ENCODE measurements at regions not wholly inside any gene's neighbourhood (a gene's known extent, or its start where the extent isn't known, plus 50 kb on each side); places are given as distances from the start of the nearest gene placed in this dataset.
"Not testable (repeated sequence)": the region's sequence is repeated elsewhere in the genome, so short reads cannot be mapped to it uniquely, and the experiment has no call there.

DNA sequence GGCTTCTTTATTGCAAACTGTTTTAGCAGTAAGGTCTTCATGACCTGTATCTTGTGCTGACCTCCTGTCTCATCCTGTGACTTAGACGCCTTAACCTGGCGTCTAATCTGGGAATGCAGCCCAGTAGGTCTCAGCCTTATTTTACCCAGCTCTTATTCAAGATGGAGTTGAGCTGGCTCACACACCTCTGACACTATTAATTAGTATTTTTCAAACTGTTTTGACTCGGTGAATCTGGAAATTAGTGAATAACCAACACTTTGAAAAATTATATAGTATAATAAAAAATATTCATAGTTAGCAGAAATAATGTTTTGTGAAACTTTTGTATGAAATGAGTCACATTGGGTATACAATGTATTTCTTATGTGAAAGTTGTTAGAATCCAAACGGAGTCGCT lies 189.4 kb downstream of the PDGFRA start:
- Histone ChIP-seq H3K4me3 (no peak overlapping the region), H3K4me1 (replicated peaks in 1 of 2) (no peaks in the 10 kb centered on the region), H3K27ac (no peak overlapping the region)
- ATAC-seq (replicated peaks in 6 of 8): no peak
- WGBS, 10 experiments: 67 to 95% (median 81%) methylated on average over 2 to 5 of the region's 5 CpGs; no CpG with 5 or more reads in 2 of the 10 experiments
- in situ Hi-C loops (cut with MboI; ENCODE audit: low pct_unique_long_range_greater_than_20kb in 2 of 9, low sequenced_read_pairs in 9 of 9, unreplicated experiment in 9 of 9): no loop called here

DNA sequence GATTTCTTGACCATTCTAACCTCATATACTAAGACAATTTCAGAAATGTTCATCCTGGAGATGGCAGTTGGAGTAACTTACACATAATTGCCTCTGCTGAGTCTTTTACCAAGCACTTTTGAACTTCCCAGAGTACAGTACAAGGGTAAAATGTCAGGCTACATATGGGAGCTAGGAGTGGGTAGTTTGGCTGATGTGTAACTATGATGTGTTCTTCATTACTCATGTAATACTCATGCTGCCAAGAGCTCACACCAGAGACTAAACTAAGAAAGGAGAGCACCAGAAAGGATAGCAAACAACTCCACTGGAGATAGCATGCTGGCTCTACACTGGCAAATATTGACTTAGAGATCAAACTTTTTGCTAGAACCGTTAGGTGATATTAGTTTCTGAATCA lies 194.0 kb downstream of the PDGFRA start:
- H3K27ac ChIP-seq: no peak overlapping the region
- in situ Hi-C loops (cut with MboI; ENCODE audit: low pct_unique_long_range_greater_than_20kb in 2 of 9, low sequenced_read_pairs in 9 of 9, unreplicated experiment in 9 of 9): no loop called here
- H3K4me3 ChIP-seq: no peak overlapping the region
- no peak for ATAC-seq (replicated peaks in 6 of 8)
- 33 to 86% (median 78%) methylated on average over 1 of the region's 1 CpG; no CpG with 5 or more reads in 7 of the 10 experiments for WGBS, 10 experiments
- H3K4me1 ChIP-seq (replicated peaks in 1 of 2): no peaks in the 10 kb centered on the region

DNA sequence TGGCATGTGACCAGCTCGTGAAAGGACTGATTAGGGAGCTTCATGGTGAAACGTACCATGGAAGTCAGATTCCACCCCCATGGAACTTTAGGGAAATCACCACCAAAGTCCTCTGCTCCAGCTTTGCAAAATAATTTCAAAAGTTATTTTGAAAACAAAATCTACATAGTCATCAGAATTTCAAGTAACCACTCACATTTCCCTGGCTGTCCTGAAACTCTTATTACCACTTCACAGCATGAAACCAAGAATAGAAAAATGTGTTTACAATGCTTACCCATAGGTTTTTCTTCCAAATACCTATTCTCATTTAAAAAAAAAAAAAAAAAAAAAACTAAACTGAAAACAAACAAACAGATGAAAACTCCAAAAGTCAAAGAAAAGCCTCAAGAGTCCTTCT lies 198.7 kb downstream of the PDGFRA start:
- ATAC-seq (replicated peaks in 6 of 8): no peak
- WGBS, 10 experiments: 86 to 90% (median 88%) methylated on average over 1 to 2 of the region's 2 CpGs; no CpG with 5 or more reads in 6 of the 10 experiments
- in situ Hi-C loops (cut with MboI; ENCODE audit: low pct_unique_long_range_greater_than_20kb in 2 of 9, low sequenced_read_pairs in 9 of 9, unreplicated experiment in 9 of 9): no loop called here

GRCh38 chr4:54428940-54429339 lies 199.8 kb downstream of the PDGFRA start:
- no peak for ATAC-seq (replicated peaks in 6 of 8)
- no peaks in the 10 kb centered on the region for H3K4me1 ChIP-seq (replicated peaks in 1 of 2)
- H3K4me3 ChIP-seq: no peak overlapping the region
- 58 to 100% (median 73%) methylated on average over 2 of the region's 2 CpGs; no CpG with 5 or more reads in 1 of the 10 experiments for WGBS, 10 experiments
- in situ Hi-C loops (cut with MboI; ENCODE audit: low pct_unique_long_range_greater_than_20kb in 2 of 9, low sequenced_read_pairs in 9 of 9, unreplicated experiment in 9 of 9): no loop called here
- no peak overlapping the region for H3K27ac ChIP-seq

More for the DNA sequence above, 198.7 kb downstream of the PDGFRA start:
- Histone ChIP-seq H3K27ac (no peak overlapping the region), H3K4me3 (no peak overlapping the region), H3K4me1 (replicated peaks in 1 of 2) (no peaks in the 10 kb centered on the region)

GRCh38 chr4:54433686-54434085 lies 204.6 kb downstream of the PDGFRA start:
- 31 to 61% (median 47%) methylated on average over 2 to 3 of the region's 3 CpGs; no CpG with 5 or more reads in 2 of the 10 experiments for WGBS, 10 experiments
- Histone ChIP-seq H3K4me3 (no peak overlapping the region), H3K27ac (no peak overlapping the region), H3K4me1 (replicated peaks in 1 of 2) (no peaks in the 10 kb centered on the region)
- peak in 2 of 8 experiments; percentile 39 to 55 for ATAC-seq (replicated peaks in 6 of 8)
- in situ Hi-C loops (cut with MboI; ENCODE audit: low pct_unique_long_range_greater_than_20kb in 2 of 9, low sequenced_read_pairs in 9 of 9, unreplicated experiment in 9 of 9): loop anchor here in 1 of 9 experiments (10.0 kb wide), 2 partner anchors 49 to 109 kb away; no protein-coding TSS in a partner anchor

DNA sequence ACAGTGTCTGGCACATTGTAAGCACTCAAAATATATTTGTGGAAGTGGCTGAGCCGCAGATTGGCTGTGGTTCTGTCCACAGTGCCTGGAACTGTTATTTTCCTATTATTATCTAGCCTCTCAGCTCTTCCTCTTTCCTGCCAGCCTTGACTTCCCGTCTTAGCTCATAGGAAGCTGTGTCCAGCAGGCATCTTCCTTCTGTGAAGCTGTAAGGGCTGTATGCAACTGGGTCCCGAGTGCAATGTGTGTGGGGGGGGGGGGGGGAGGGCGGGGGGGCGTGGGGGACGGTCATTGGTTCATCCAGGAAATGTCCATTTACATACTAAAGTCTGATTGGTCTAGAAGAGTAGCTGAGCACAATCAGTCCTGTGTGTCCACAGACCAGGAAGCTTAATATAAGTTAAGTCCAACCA lies 210.7 kb downstream of the PDGFRA start:
- 80 to 100% (median 100%) methylated on average over 1 to 4 of the region's 6 CpGs; no CpG with 5 or more reads in 5 of the 10 experiments for WGBS, 10 experiments
- Histone ChIP-seq H3K4me1 (replicated peaks in 1 of 2) (no peaks in the 10 kb centered on the region), H3K27ac (no peak overlapping the region), H3K4me3 (no peak overlapping the region)
- ATAC-seq (replicated peaks in 6 of 8): peak in 3 of 8 experiments; percentile 69 to 84 (median 71)
- in situ Hi-C loops (cut with MboI; ENCODE audit: low pct_unique_long_range_greater_than_20kb in 2 of 9, low sequenced_read_pairs in 9 of 9, unreplicated experiment in 9 of 9): loop anchor here in 1 of 9 experiments (10.0 kb wide), 2 partner anchors 55 to 115 kb away; no protein-coding TSS in a partner anchor

- no peak for ATAC-seq (replicated peaks in 6 of 8)
- no peak overlapping the region for H3K27ac ChIP-seq
- WGBS, 10 experiments: 4 to 63% (median 36%) methylated on average over 3 to 7 of the region's 7 CpGs
These were observed 211.5 kb downstream of the PDGFRA start for GRCh38 chr4:54440394-54441136.

GRCh38 chr4:54445866-54446265 lies 211.9 kb upstream of the KIT start:
- no peak for ATAC-seq (replicated peaks in 6 of 8)
- in situ Hi-C loops (cut with MboI; ENCODE audit: low pct_unique_long_range_greater_than_20kb in 2 of 9, low sequenced_read_pairs in 9 of 9, unreplicated experiment in 9 of 9): no loop called here

More at GRCh38 chr4:54440394-54441136, 211.5 kb downstream of the PDGFRA start:
- no peak overlapping the region for H3K4me3 ChIP-seq
- H3K4me1 ChIP-seq (replicated peaks in 1 of 2): no peaks in the 10 kb centered on the region
- in situ Hi-C loops (cut with MboI; ENCODE audit: low pct_unique_long_range_greater_than_20kb in 2 of 9, low sequenced_read_pairs in 9 of 9, unreplicated experiment in 9 of 9): no loop called here

GRCh38 chr4:54446581-54446980 lies 211.2 kb upstream of the KIT start:
- no peak overlapping the region for H3K27ac ChIP-seq
- no peaks in the 10 kb centered on the region for H3K4me1 ChIP-seq (replicated peaks in 1 of 2)
- H3K4me3 ChIP-seq: no peak overlapping the region
- 0 to 100% (median 67%) methylated on average over 1 of the region's 1 CpG; no CpG with 5 or more reads in 3 of the 10 experiments for WGBS, 10 experiments
- ATAC-seq (replicated peaks in 6 of 8): peak in 1 of 8 experiments; percentile 29
- in situ Hi-C loops (cut with MboI; ENCODE audit: low pct_unique_long_range_greater_than_20kb in 2 of 9, low sequenced_read_pairs in 9 of 9, unreplicated experiment in 9 of 9): no loop called here

More at GRCh38 chr4:54445866-54446265, 211.9 kb upstream of the KIT start:
- no peak overlapping the region for H3K27ac ChIP-seq
- no peaks in the 10 kb centered on the region for H3K4me1 ChIP-seq (replicated peaks in 1 of 2)
- no peak overlapping the region for H3K4me3 ChIP-seq

- no peak overlapping the region for H3K4me3 ChIP-seq
- 29 to 100% (median 56%) methylated on average over 1 to 2 of the region's 2 CpGs; no CpG with 5 or more reads in 3 of the 10 experiments for whole genome bisulfite sequencing, 10 experiments
- ATAC-seq (replicated peaks in 6 of 8): peak in 2 of 8 experiments; percentile 65 to 68
- no peak overlapping the region for H3K27ac ChIP-seq
- in situ Hi-C loops (cut with MboI; ENCODE audit: low pct_unique_long_range_greater_than_20kb in 2 of 9, low sequenced_read_pairs in 9 of 9, unreplicated experiment in 9 of 9): no loop called here
- H3K4me1 ChIP-seq (replicated peaks in 1 of 2): no peaks in the 10 kb centered on the region
These were observed 210.5 kb upstream of the KIT start for GRCh38 chr4:54447304-54447703.

DNA sequence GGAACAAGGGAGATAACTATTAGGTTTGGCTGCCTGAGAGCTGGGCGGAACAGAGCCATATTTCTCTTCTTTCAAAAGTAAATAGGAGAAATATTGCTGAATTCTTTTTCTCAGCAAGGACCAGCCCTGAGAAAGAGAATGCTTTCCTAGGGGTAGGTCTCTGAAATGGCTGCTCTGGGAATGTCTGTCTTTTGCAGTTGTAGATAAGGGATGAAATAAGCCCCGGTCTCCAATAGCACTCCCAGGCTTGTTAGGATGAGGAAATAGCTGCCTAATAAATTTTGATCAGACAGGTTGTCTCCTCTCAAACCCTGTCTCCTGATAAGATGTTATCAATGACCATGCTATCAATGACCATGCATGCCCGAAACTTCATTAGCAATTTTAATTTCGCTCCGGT lies 207.8 kb upstream of the KIT start:
- no peak overlapping the region for H3K4me3 ChIP-seq
- H3K27ac ChIP-seq: no peak overlapping the region
- H3K4me1 ChIP-seq (replicated peaks in 1 of 2): no peaks in the 10 kb centered on the region
- ATAC-seq (replicated peaks in 6 of 8): no peak
- in situ Hi-C loops (cut with MboI; ENCODE audit: low pct_unique_long_range_greater_than_20kb in 2 of 9, low sequenced_read_pairs in 9 of 9, unreplicated experiment in 9 of 9): no loop called here
- 14 to 100% (median 90%) methylated on average over 1 to 5 of the region's 5 CpGs; no CpG with 5 or more reads in 2 of the 10 experiments for WGBS, 10 experiments

- ATAC-seq (replicated peaks in 6 of 8); in situ Hi-C loops (cut with MboI; ENCODE audit: low pct_unique_long_range_greater_than_20kb in 2 of 9, low sequenced_read_pairs in 9 of 9, unreplicated experiment in 9 of 9); H3K27ac ChIP-seq; H3K4me3 ChIP-seq; H3K4me1 ChIP-seq (replicated peaks in 1 of 2): not testable (repeated sequence)
- 55 to 100% (median 80%) methylated on average over 1 to 9 of the region's 9 CpGs; no CpG with 5 or more reads in 1 of the 10 experiments for WGBS, 10 experiments
These were observed 190.8 kb upstream of the KIT start for GRCh38 chr4:54466960-54467359.

DNA sequence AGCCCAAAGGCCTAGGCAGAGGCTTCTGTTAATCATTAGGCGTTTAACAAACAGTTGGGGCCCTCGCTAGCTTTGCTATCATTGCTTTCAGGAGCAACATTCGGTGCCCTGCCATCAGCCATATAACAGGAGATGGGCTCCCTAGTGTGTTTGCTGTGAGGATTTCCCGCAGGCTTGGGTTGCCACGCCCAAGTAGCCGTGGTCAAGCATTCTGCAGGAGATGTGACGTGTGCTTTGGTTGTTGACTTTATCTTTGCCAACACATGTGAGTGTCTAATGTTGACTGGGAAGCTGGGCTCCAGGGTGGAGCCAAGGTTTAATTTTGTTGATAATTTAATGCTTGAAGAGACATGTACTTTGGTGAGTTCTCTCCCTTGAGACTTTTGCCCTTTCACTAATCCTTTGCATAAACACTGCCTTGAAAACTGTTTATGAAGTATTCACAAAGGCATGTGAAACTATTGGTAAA lies 184.6 kb upstream of the KIT start:
- WGBS, 10 experiments: 36 to 79% (median 59%) methylated on average over 1 to 6 of the region's 7 CpGs; no CpG with 5 or more reads in 3 of the 10 experiments
- peak in 3 of 8 experiments; percentile 49 to 89 (median 76) for ATAC-seq (replicated peaks in 6 of 8)
- in situ Hi-C loops (cut with MboI; ENCODE audit: low pct_unique_long_range_greater_than_20kb in 2 of 9, low sequenced_read_pairs in 9 of 9, unreplicated experiment in 9 of 9): no loop called here
- no peak overlapping the region for H3K27ac ChIP-seq
- H3K4me3 ChIP-seq: no peak overlapping the region
- no peaks in the 10 kb centered on the region for H3K4me1 ChIP-seq (replicated peaks in 1 of 2)

All from motor neuron (in vitro differentiated cells).